GM12873 (cell line): ENCODE measurements at regions not wholly inside any gene's neighbourhood (a gene's known extent, or its start where the extent isn't known, plus 50 kb on each side); places are given as distances from the start of the nearest gene placed in this dataset.

Experiments
- TF ChIP-seq, protein P1 (sequence below): IDR thresholded peaks from 2 replicates; pipeline ENCODE4 v1.5.1; 2012; ENCODE audit warnings: low read depth, mild to moderate bottlenecking, moderate library complexity, low read length, control low read depth; ENCODE audit not compliant: insufficient read depth; ENCODE audit errors: missing control alignments

DNA sequence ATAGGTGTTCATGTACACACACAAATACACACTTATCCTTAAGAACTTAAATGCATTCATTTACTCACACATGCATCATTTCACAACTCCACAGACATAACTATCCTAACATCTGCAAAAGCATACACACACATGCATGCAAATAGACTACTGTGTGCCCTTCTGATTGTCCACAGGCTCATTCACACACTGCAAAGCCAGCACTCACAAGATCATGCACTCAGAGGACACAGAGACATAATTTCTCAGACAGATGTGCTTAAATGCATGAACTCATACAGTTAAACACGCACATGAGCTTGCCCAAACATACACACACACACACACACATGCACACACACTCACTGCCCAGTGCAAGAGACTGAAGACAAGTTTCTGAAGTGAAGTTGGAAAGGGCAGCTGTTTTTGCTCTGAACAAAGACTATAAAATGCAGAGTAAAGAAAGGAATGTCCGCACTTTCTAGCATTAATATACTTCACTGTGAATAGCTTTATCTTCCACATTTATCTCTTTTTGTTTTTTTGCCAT, 1018.0 kb upstream of the HS3ST1 start:
- TF ChIP-seq, protein P1, sequence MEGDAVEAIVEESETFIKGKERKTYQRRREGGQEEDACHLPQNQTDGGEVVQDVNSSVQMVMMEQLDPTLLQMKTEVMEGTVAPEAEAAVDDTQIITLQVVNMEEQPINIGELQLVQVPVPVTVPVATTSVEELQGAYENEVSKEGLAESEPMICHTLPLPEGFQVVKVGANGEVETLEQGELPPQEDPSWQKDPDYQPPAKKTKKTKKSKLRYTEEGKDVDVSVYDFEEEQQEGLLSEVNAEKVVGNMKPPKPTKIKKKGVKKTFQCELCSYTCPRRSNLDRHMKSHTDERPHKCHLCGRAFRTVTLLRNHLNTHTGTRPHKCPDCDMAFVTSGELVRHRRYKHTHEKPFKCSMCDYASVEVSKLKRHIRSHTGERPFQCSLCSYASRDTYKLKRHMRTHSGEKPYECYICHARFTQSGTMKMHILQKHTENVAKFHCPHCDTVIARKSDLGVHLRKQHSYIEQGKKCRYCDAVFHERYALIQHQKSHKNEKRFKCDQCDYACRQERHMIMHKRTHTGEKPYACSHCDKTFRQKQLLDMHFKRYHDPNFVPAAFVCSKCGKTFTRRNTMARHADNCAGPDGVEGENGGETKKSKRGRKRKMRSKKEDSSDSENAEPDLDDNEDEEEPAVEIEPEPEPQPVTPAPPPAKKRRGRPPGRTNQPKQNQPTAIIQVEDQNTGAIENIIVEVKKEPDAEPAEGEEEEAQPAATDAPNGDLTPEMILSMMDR, result no peak

DNA sequence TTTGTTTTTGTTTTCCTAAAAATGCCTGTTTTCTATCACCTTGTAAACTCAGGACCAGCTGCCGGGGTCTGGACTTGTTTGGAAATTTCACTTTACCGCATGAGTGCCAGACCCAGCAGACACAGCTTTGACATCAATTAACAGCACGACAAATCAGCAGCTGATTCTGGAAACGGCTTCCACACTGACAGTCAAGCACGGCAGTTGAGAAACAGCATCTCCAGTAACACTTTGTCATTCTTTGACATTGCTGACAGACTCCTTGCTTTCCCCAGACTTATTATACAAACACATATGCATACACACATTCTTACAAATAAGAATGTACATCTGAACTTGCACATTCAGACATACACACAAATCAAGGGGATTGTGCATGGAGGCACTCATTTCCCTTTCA, 1017.6 kb upstream of the HS3ST1 start:
- TF ChIP-seq, protein P1, result no peak

DNA sequence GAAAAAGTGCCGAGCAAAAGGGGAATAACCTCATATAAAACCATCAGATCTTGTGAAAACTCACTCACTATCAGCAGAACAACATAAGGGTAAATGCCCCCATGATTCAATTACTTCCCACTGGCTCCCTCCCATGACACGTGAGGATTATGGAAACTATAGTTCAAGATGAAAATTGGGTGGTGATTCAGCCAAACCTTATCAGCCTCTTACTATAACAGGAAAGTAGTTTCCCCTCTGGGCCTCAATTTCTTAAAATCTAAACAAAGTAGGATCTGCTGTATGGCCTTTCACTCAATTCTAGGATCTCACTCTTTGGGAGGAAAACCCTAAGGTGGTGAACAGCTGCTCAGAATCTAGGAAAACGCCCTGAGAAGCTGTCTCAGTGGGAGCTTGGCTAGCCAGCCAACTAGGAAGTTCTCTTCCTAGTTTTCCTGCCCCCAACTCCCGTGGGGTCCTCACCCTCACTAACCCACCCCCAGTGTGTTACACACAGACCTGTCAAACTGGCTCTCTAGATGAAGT, 1017.1 kb upstream of the HS3ST1 start:
- TF ChIP-seq, protein P1, result no peak

DNA sequence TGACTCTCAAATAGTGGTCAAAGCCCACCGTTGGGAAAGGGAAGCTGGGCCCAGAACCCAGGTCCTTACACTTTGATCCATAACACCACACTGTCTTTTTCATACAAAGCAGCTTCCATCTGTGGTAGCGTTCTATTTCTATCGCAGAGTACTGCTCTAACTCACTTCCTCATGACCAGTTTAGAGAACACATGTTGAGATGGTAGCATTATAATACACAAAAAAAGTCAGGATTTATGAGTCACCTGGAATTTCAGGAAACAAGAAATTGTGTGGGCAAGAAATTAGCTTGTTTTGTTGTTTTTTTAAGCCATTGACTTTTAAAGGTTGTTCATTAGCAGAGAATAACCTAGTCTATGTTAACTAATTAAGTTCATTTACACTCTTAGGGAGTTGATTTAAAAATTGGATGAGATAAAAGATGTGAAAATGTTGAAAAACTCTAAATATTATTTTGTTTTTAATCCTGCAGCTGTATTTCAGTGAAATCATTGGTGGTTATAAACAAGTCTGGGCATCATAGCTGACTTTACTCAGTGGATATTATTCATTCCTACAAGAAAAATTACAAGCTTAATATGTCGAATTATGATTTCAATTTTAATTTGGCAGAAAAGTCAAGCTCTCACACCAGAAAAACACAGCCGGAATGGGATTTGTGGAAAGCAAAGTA, 1011.1 kb upstream of the HS3ST1 start:
- TF ChIP-seq, protein P1, result no peak

DNA sequence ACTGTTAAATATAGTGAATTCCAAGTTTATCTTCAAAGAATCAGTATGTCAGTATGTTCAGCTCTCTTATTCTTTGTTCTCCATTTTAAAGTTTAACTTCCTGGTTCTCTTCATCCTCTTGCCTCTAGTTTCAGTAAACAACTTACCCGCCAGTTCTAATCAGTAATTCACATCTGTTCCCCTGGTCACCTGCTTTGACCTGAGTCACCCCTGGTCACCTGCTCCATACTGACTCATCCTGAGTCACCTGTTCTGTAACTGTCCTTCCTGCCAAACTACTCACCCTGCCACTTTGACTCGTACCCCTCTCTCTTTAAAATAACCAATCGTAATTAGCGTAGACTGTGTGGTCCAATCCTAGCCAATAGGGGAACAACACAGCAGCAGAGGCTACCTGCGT, 992.7 kb upstream of the HS3ST1 start:
- TF ChIP-seq, protein P1, result no peak

DNA sequence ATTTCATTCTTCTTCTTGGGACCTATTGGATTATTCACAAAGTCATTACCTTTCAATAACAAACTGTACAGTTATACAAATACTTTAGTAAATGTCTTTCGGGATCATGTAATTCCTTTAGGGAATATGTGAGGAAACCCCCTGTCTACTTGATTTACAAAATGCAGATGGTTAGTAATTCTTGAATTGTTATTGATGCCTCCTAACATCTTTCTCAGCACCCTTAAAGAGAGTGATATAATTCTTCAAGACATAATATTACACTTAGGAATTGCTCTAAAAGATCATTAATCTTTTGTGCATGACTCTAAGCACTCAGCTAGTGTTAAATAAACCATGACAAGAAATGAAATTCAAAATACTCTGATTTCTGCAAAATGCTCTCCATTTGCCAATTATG, 988.1 kb upstream of the HS3ST1 start:
- TF ChIP-seq, protein P1, result no peak

DNA sequence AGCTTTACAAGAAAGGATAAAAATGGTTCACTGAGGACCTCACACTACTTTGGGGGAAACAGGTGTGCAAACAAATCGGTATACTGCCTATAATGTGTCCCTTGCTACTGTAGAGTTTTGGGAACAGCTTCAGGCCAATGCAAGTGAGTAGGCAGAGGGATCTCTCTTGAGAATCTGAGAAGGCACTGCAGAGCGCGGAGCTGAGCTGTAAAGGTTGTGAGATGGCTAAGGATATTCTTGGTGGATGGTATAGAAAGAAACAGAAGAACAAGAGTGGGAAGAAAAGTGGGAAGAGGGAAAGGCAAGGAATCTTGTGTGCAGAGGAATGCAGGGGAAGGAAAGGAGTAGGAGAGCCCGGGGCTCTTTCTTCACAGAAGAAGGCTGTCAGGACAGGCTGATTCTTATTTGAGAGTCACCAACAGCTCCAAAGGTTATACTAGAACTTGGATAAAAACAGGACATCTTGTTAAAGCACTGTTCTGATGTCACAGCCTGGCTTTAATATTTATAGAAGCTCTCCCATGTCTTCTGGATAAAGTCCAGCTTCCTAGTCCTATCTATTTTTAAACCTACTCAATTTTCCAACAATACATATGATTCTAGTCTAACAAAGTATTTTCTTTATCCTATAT, 985.6 kb upstream of the HS3ST1 start:
- TF ChIP-seq, protein P1, result no peak
